ENCODE measurements at regions not wholly inside any gene's neighbourhood (a gene's known extent, or its start where the extent isn't known, plus 50 kb on each side); places are given as distances from the start of the nearest gene placed in this dataset.
"Not testable (repeated sequence)": the region's sequence is repeated elsewhere in the genome, so short reads cannot be mapped to it uniquely, and the experiment has no call there.

DNA sequence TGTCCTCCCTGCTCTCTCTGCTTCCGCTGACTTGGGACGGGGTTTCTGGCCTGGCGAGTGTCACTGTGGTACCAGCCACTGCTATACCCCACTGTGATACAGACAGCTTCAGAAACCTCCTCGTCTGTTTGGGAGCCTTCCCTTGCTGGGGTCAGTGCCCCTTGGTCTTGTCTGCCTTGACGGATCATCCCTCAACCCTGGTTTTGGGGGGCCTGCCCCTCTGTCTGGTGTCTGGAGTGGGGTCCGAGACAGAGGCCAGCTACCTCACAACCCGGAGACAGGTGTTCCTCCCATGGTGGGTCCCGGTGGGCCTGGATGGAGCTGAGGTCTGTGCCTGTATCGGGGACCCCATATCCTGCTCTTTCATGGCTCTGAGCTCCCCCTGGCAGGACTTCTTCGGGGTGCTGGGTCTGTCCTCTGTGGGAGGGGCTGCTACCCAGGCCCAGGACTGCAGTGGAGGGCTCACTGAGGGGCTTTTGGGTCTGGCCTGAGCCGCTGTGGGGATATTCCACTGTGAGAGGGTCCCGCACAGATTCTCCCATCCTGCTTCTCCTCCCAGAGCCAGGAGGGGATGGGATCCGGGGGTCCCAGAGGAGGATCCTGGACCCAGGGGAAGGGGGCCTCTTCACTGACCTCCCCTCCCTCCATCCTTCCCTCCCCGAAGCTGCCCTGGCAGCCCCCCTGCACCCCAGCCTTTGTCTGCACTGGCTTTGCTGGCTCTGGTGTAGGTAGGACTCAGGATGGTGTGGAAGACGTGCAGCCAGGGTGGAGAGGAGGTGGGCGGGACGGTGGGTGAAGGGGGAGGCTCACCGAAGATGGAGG is 365.5 kb downstream of the TMEM121 start:
- Histone ChIP-seq H3K4me1 (no peaks in the 10 kb centered on the region), H3K4me3 (no peak overlapping the region), H3K36me3 (no peaks in the 10 kb centered on the region), H3K9me3 (no peaks in the 10 kb centered on the region), H3K27me3 (no peaks in the 10 kb centered on the region), H3K27ac (no peak overlapping the region)
- TF ChIP-seq, protein P1, sequence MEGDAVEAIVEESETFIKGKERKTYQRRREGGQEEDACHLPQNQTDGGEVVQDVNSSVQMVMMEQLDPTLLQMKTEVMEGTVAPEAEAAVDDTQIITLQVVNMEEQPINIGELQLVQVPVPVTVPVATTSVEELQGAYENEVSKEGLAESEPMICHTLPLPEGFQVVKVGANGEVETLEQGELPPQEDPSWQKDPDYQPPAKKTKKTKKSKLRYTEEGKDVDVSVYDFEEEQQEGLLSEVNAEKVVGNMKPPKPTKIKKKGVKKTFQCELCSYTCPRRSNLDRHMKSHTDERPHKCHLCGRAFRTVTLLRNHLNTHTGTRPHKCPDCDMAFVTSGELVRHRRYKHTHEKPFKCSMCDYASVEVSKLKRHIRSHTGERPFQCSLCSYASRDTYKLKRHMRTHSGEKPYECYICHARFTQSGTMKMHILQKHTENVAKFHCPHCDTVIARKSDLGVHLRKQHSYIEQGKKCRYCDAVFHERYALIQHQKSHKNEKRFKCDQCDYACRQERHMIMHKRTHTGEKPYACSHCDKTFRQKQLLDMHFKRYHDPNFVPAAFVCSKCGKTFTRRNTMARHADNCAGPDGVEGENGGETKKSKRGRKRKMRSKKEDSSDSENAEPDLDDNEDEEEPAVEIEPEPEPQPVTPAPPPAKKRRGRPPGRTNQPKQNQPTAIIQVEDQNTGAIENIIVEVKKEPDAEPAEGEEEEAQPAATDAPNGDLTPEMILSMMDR (IDR thresholded peaks at IDR 0.05) = no peak
- intact Hi-C loops (cut with DNase I) = no loop called here
- DNase-seq (ENCODE audit: low spot score in 2 of 2) = peak in 1 of 2 donors; percentile 42

GRCh38 chr14:105892453-105893441 is 366.4 kb downstream of the TMEM121 start:
- H3K36me3 ChIP-seq; H3K27me3 ChIP-seq; intact Hi-C loops (cut with DNase I); H3K4me3 ChIP-seq; H3K9me3 ChIP-seq; H3K4me1 ChIP-seq; H3K27ac ChIP-seq: not testable (repeated sequence)
- peak in 1 of 2 donors; percentile 53 for DNase-seq (ENCODE audit: low spot score in 2 of 2)

- intact Hi-C loops (cut with DNase I); H3K9me3 ChIP-seq; DNase-seq (ENCODE audit: low spot score in 2 of 2): not testable (repeated sequence)
Measured at GRCh38 chr14:105893686-105894085, 367.3 kb downstream of the TMEM121 start.

GRCh38 chr14:105894125-105894977 is 368.0 kb downstream of the TMEM121 start:
- Histone ChIP-seq H3K27me3 (no peaks in the 10 kb centered on the region), H3K36me3 (no peaks in the 10 kb centered on the region), H3K4me3 (no peak overlapping the region), H3K9me3 (no peaks in the 10 kb centered on the region), H3K27ac (no peak overlapping the region), H3K4me1 (no peaks in the 10 kb centered on the region)
- TF ChIP-seq, protein P1 (IDR thresholded peaks at IDR 0.05) = no peak
- intact Hi-C loops (cut with DNase I) = no loop called here
- peak in 1 of 2 donors; percentile 47 for DNase-seq (ENCODE audit: low spot score in 2 of 2)

More at GRCh38 chr14:105893686-105894085, 367.3 kb downstream of the TMEM121 start:
- H3K4me3 ChIP-seq, H3K27me3 ChIP-seq, H3K27ac ChIP-seq, H3K36me3 ChIP-seq, H3K4me1 ChIP-seq: not testable (repeated sequence)

DNA sequence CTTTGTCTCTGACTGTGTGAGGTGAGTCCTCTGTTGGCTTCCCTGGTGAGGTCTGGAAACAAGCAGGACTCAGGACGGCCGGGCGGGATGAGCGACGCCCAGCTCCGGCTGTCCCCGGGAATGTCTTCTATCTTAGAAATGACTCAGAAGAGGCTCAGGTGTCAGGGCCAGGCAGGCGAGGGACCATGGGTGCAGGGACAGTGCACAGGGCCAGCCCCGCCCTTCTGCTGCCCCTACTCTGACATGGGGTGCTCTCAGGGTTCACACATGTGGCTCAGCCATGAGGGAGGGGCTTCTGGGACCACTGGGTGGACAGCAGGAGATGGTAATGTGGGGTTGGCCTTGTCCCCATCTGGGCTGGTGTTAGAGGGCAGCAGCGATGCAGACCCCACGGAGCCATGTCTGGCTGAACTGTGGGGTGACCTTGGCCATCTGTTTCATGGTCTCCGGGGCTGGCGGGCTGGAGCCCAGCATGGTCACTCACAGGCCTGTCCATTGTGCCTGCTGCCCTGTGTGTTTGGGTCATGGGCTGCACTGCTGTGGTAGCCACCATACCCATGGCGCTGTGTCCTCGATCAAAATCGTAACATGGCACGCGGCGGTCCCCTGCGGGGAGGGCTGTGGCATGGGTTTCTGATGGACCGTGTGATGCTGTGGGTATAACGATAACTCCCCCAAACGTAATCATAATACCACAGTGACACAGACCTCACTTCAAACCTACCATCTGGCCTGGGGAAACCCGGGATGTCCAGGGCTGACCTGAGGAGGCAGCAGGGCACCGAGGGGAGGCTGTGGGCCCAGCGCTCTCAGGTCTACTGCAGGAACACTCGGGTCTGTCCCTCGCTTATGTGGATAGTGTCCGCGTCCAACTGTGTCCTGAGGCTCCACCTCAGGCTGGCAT is 368.8 kb downstream of the TMEM121 start:
- peak in 1 of 2 donors; percentile 44 for DNase-seq (ENCODE audit: low spot score in 2 of 2)
- Histone ChIP-seq H3K4me3 (no peak overlapping the region), H3K4me1 (no peaks in the 10 kb centered on the region), H3K27me3 (no peaks in the 10 kb centered on the region), H3K9me3 (no peaks in the 10 kb centered on the region), H3K36me3 (no peaks in the 10 kb centered on the region), H3K27ac (no peak overlapping the region)
- intact Hi-C loops (cut with DNase I) = no loop called here
- TF ChIP-seq, protein P1 (IDR thresholded peaks at IDR 0.05) = no peak

- H3K4me1 ChIP-seq; H3K4me3 ChIP-seq; H3K9me3 ChIP-seq; H3K36me3 ChIP-seq; H3K27me3 ChIP-seq; intact Hi-C loops (cut with DNase I); H3K27ac ChIP-seq: not testable (repeated sequence)
- peak in 1 of 2 donors; percentile 37 for DNase-seq (ENCODE audit: low spot score in 2 of 2)
Measured at GRCh38 chr14:105896206-105896605, 369.8 kb downstream of the TMEM121 start.

DNA sequence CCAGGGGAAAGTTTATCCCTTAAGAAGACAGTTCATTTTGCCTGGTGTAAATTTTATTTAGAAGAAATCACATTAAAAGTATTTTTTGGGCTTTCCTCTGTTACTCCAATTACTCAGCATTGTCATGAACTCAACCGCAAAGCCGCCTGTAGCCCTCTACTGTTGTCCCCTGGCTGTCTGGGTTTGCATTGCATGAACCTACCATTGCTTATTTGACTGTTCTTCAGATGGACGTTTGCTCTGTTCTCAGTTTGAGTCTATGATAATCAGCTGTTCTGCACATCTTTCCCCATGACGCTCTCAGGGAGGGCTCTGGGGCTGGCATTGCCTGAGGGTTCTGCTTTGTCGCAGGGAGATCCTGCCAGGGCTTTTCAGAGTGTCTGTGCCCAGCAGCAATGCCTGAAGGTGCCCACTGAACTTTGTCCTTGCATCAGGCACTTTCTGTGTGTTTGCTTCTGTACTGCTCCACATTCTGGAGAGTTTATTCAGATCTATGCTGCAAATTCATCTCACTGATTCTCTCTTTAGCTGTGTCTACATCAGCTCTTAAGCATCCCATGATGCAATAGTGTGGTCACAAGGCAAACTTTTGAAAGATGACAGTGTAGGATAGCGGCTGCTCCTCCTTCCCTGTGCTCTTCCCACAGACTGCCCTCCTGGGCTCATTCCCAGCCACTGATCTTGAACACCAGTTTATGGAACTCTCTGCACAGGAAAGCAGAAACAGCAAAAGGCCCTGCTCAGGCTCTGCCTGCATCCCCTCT is 370.8 kb downstream of the TMEM121 start:
- H3K4me3 ChIP-seq; DNase-seq (ENCODE audit: low spot score in 2 of 2); H3K27me3 ChIP-seq; H3K4me1 ChIP-seq; intact Hi-C loops (cut with DNase I); H3K36me3 ChIP-seq; H3K9me3 ChIP-seq; H3K27ac ChIP-seq: not testable (repeated sequence)

All from ascending aorta (tissue), 2 donors.